ENCODE measurements at regions not wholly inside any gene's neighbourhood (a gene's known extent, or its start where the extent isn't known, plus 50 kb on each side); places are given as distances from the start of the nearest gene placed in this dataset.

DNA sequence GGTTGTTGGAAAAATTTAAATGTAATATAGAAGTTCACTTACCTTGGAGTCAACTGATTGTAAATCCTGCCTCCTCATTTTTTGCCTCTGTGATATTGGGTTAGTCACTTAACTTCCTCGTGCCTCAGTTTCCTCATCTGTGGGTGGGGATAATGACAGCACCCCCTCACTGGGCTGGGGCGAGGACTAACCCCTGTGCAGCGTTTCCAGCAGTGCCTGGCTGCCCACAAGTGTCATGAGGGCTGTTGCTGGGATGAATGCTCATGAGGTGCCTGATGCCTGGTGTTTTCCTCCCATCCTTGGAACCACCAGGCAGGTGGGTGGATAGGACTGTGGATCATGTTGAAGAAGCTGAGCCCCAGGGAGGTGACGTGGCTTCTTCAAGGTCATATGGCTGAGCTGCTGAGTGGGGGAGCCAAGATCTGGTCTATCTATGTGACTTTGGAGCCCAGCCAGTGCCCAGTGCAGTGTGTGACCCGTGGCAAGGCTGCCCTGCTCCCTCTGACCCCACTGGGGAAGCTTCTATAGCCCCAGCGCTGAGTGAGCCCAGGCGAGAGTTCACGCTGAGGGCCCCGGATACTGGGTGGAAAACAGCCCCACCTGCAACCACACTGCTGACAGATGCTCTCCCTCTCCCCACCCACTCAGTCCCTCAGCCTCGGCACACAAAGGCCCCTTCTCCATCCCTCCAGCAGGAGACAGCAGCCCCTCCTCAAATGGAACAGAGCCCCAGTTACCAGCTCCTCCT is 446.0 kb downstream of the PTPRU start:
- TF ChIP-seq, protein P1, sequence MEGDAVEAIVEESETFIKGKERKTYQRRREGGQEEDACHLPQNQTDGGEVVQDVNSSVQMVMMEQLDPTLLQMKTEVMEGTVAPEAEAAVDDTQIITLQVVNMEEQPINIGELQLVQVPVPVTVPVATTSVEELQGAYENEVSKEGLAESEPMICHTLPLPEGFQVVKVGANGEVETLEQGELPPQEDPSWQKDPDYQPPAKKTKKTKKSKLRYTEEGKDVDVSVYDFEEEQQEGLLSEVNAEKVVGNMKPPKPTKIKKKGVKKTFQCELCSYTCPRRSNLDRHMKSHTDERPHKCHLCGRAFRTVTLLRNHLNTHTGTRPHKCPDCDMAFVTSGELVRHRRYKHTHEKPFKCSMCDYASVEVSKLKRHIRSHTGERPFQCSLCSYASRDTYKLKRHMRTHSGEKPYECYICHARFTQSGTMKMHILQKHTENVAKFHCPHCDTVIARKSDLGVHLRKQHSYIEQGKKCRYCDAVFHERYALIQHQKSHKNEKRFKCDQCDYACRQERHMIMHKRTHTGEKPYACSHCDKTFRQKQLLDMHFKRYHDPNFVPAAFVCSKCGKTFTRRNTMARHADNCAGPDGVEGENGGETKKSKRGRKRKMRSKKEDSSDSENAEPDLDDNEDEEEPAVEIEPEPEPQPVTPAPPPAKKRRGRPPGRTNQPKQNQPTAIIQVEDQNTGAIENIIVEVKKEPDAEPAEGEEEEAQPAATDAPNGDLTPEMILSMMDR (IDR thresholded peaks at IDR 0.05): no peak
- TF ChIP-seq EP300 (IDR thresholded peaks at IDR 0.05): no peak

Measured in ovary (tissue), 3 donors.